ENCODE measurements at regions not wholly inside any gene's neighbourhood (a gene's known extent, or its start where the extent isn't known, plus 50 kb on each side); places are given as distances from the start of the nearest gene placed in this dataset.

- TF ChIP-seq GTF2F1 (IDR thresholded peaks at IDR 0.05; ENCODE audit: borderline replicate concordance, low read depth, low read length) = no peak
- TF ChIP-seq TEAD4 (IDR thresholded peaks at IDR 0.05; ENCODE audit: low read depth, low read length) = no peak
- no peak for TF ChIP-seq POLR2A (IDR thresholded peaks at IDR 0.05; ENCODE audit: control extremely low read depth in 1 of 2, low read depth in 2 of 2, low read length in 2 of 2)
- no peak for TF ChIP-seq KDM1A (IDR thresholded peaks at IDR 0.05; ENCODE audit: borderline replicate concordance, low read length)
- TF ChIP-seq CTCF (IDR thresholded peaks at IDR 0.05; ENCODE audit: control extremely low read depth in 1 of 3, insufficient read depth in 1 of 3, low read depth in 1 of 3, low read length in 3 of 3) = no peak
Measured at GRCh38 chr7:41136551-41136950, 566.3 kb downstream of the INHBA start.
